ENCODE measurements at regions not wholly inside any gene's neighbourhood (a gene's known extent, or its start where the extent isn't known, plus 50 kb on each side); places are given as distances from the start of the nearest gene placed in this dataset.

- TF ChIP-seq POLR2AphosphoS5 (IDR thresholded peaks at IDR 0.05; ENCODE audit: low read depth) (no peak), CTCF (IDR thresholded peaks at IDR 0.05; ENCODE audit: insufficient read depth, low read length) (no peak)
Measured at GRCh38 chr6:8260610-8261009, 158.3 kb upstream of the EEF1E1 start.

All from HL-60 (cell line).